CD14-positive monocyte (primary cell): ENCODE measurements at regions not wholly inside any gene's neighbourhood (a gene's known extent, or its start where the extent isn't known, plus 50 kb on each side); places are given as distances from the start of the nearest gene placed in this dataset.

Experiments
- DNase-seq, 3 donors: peaks; one replicate each; pipeline ENCODE4 v3.0.0-alpha.2; 2011 to 2022
- H2AFZ ChIP-seq: 2 replicates; pipeline ENCODE4 v1.6.0; 2012; ENCODE audit warnings: mild to moderate bottlenecking, low read depth, low read length, inconsistent platforms; ENCODE audit not compliant: insufficient read depth, poor library complexity, severe bottlenecking
- H3K27ac ChIP-seq, 2 donors: 1 replicate in 1 of 2; 2 replicates in 1 of 2; pipeline ENCODE4 v1.5.1; 2012 to 2013; ENCODE audit warnings: low read length in 2 of 2, control low read depth in 1 of 2, inconsistent platforms in 1 of 2, low read depth in 1 of 2, mild to moderate bottlenecking in 1 of 2
- H3K27me3 ChIP-seq, 2 donors: one replicate each; pipeline versions ENCODE4 v1.6.0 to v1.6.1; 2011 to 2013; ENCODE audit warnings: low read length in 2 of 2; ENCODE audit not compliant: control insufficient read depth in 2 of 2, insufficient read depth in 2 of 2
- H3K36me3 ChIP-seq, 2 donors: replicated peaks in 1 of 2; 1 replicate in 1 of 2; 2 replicates in 1 of 2; pipeline versions ENCODE4 v1.5.1 to v1.6.1; 2012 to 2013; ENCODE audit warnings: low read length in 2 of 2, control low read depth in 1 of 2, inconsistent platforms in 1 of 2, mild to moderate bottlenecking in 1 of 2; ENCODE audit not compliant: insufficient read depth in 2 of 2, control insufficient read depth in 1 of 2
- H3K4me1 ChIP-seq, 2 donors: 1 replicate in 1 of 2; 2 replicates in 1 of 2; pipeline versions ENCODE4 v1.5.1 to v1.6.1; 2012 to 2013; ENCODE audit warnings: low read length in 2 of 2, control low read depth in 1 of 2, inconsistent platforms in 1 of 2, mild to moderate bottlenecking in 1 of 2, moderate library complexity in 1 of 2; ENCODE audit not compliant: insufficient read depth in 2 of 2, control insufficient read depth in 1 of 2
- H3K4me2 ChIP-seq: replicated peaks from 2 replicates; pipeline ENCODE3; 2012; ENCODE audit warnings: low read length, moderate library complexity, mild to moderate bottlenecking; ENCODE audit not compliant: poor library complexity, severe bottlenecking; ENCODE audit errors: extremely low read depth
- H3K4me3 ChIP-seq, 3 experiments: fragments of 200-600 bp in 1 of 3; sonication (generic) in 1 of 3; replicated peaks in 1 of 3; 1 replicate in 2 of 3; 2 replicates in 1 of 3; pipeline ENCODE4 v1.5.1; 2011 to 2013; ENCODE audit warnings: low read length in 3 of 3, mild to moderate bottlenecking in 3 of 3, control low read depth in 2 of 3, low read depth in 2 of 3, inconsistent platforms in 1 of 3, moderate library complexity in 1 of 3
- H3K79me2 ChIP-seq: 2 replicates; pipeline ENCODE4 v1.6.0; 2012; ENCODE audit warnings: mild to moderate bottlenecking, control low read depth, inconsistent platforms, low read length, moderate library complexity; ENCODE audit not compliant: insufficient read depth
- H3K9ac ChIP-seq: 2 replicates; pipeline ENCODE4 v1.6.0; 2017; ENCODE audit warnings: low read length, mild to moderate bottlenecking; ENCODE audit not compliant: insufficient read depth, poor library complexity, severe bottlenecking
- H3K9me3 ChIP-seq, 2 donors: replicated peaks in 1 of 2; 1 replicate in 1 of 2; 2 replicates in 1 of 2; pipeline versions ENCODE4 v1.5.1 to v1.6.1; 2012 to 2013; ENCODE audit warnings: low read length in 2 of 2, control low read depth in 1 of 2; ENCODE audit not compliant: control insufficient read depth in 1 of 2, insufficient read depth in 1 of 2
- H4K20me1 ChIP-seq: 2 replicates; pipeline ENCODE4 v1.6.0; 2012; ENCODE audit warnings: mild to moderate bottlenecking, low read length, control low read depth, moderate library complexity; ENCODE audit not compliant: insufficient read depth
- H3K27ac Mint-ChIP-seq, 7 donors: one replicate each; pipeline ENCODE4 v1.8.0; 2020; ENCODE audit warnings: mild to moderate bottlenecking in 7 of 7, mixed read lengths in 7 of 7, moderate library complexity in 6 of 7, inconsistent platforms in 2 of 7
- H3K27me3 Mint-ChIP-seq, 3 donors: one replicate each; pipeline ENCODE4 v1.8.0; 2021 to 2022; ENCODE audit warnings: low read depth in 3 of 3, mild to moderate bottlenecking in 3 of 3, mixed read lengths in 3 of 3, moderate library complexity in 3 of 3, inconsistent platforms in 1 of 3
- H3K36me3 Mint-ChIP-seq, 2 donors: one replicate each; pipeline ENCODE4 v1.8.0; 2020; ENCODE audit warnings: mixed read lengths in 2 of 2, inconsistent platforms in 1 of 2, mild to moderate bottlenecking in 1 of 2
- H3K4me1 Mint-ChIP-seq: one replicate; pipeline ENCODE4 v1.8.0; 2020; ENCODE audit warnings: mild to moderate bottlenecking, mixed read lengths
- H3K4me3 Mint-ChIP-seq, 2 donors: one replicate each; pipeline ENCODE4 v1.8.0; 2020; ENCODE audit warnings: mild to moderate bottlenecking in 2 of 2, mixed read lengths in 2 of 2, moderate library complexity in 1 of 2
- H3K9me3 Mint-ChIP-seq, 7 donors: one replicate each; pipeline ENCODE4 v1.8.0; 2020 to 2022; ENCODE audit warnings: mixed read lengths in 7 of 7, mild to moderate bottlenecking in 6 of 7, moderate library complexity in 6 of 7, inconsistent platforms in 2 of 7
- CTCF ChIP-seq: fragments of 200-600 bp; IDR thresholded peaks from one replicate; pipeline ENCODE4 v1.8.0; 2022; ENCODE audit warnings: antibody characterized with exemption, mild to moderate bottlenecking
- WGBS: methylation state at CpG from one replicate; pipeline ENCODE4 v1.1.5; 2013; ENCODE audit warnings: missing lambda C conversion rate; ENCODE audit not compliant: insufficient coverage; 5-methylcytosine and 5-hydroxymethylcytosine counted together
- intact Hi-C, 2 donors: fragments of 100-400 bp; cut with micrococcal nuclease; formaldehyde crosslinking; loops; one replicate each; pipeline versions ENCODE4 v1.15.0 to v1.15.1; 2023

- H3K4me1 ChIP-seq = no peaks in the 10 kb centered on the region
- Mint-ChIP-seq H3K4me3 (no peak overlapping the region), H3K4me1 (no peaks in the 10 kb centered on the region), H3K27me3 (peaks cover 0 to 1% (median 0%) of the 10 kb centered on the region in 3 donors), H3K9me3 (peaks cover 0 to 3% (median 0%) of the 10 kb centered on the region in 7 donors), H3K27ac (no peak overlapping the region), H3K36me3 (no peaks in the 10 kb centered on the region)
- H3K79me2 ChIP-seq = no peaks in the 10 kb centered on the region
- H3K9me3 ChIP-seq = no peaks in the 10 kb centered on the region
- no peak overlapping the region for H3K4me3 ChIP-seq
- 75% methylated on average over 2 of the region's 3 CpGs for WGBS
- no peak for TF ChIP-seq CTCF
- no peaks in the 10 kb centered on the region for H3K27me3 ChIP-seq
- no peak overlapping the region for H3K9ac ChIP-seq
- no peak for DNase-seq
- H4K20me1 ChIP-seq = no peaks in the 10 kb centered on the region
- intact Hi-C loops = no loop called here
- no peak overlapping the region for H2AFZ ChIP-seq
- H3K27ac ChIP-seq = no peak overlapping the region
- H3K4me2 ChIP-seq = no peak overlapping the region
- H3K36me3 ChIP-seq = no peaks in the 10 kb centered on the region
These were observed 405.3 kb upstream of the SGCD start for GRCh38 chr5:155921621-155922020.

- Histone ChIP-seq H4K20me1 (no peaks in the 10 kb centered on the region), H3K9me3 (no peaks in the 10 kb centered on the region), H3K9ac (no peak overlapping the region), H2AFZ (no peak overlapping the region), H3K27me3 (no peaks in the 10 kb centered on the region), H3K36me3 (no peaks in the 10 kb centered on the region), H3K79me2 (no peaks in the 10 kb centered on the region), H3K4me1 (no peaks in the 10 kb centered on the region), H3K4me3 (no peak overlapping the region), H3K4me2 (no peak overlapping the region), H3K27ac (no peak overlapping the region)
- Mint-ChIP-seq H3K27me3 (peaks cover 0 to 1% (median 0%) of the 10 kb centered on the region in 3 donors), H3K36me3 (no peaks in the 10 kb centered on the region), H3K4me1 (no peaks in the 10 kb centered on the region), H3K9me3 (peaks cover 0 to 2% (median 0%) of the 10 kb centered on the region in 7 donors), H3K27ac (no peak overlapping the region), H3K4me3 (no peak overlapping the region)
- no peak for TF ChIP-seq CTCF
- intact Hi-C loops = no loop called here
- DNase-seq = no peak
- no CpG with 5 or more reads among the region's 1 CpG for WGBS
These were observed 403.2 kb upstream of the SGCD start for GRCh38 chr5:155923784-155924183.
